ENCODE measurements at regions not wholly inside any gene's neighbourhood (a gene's known extent, or its start where the extent isn't known, plus 50 kb on each side); places are given as distances from the start of the nearest gene placed in this dataset.

DNA sequence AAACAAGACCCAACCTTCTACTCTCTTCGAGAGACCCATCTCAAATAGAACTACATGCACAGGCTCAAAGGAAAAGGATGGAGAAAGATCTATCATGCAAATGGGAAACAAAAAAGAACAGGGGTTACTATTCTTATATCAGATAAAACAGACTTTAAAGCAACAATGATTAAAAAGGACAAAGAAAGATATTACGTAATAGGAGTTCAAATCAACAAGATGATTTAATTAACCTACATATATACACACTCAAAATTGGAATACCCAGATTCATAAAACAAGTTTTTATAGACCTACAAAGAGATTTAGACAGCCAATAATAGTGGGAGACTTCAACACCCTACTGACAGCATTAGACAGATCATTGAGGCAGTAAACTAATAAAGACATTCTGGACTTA is 536.6 kb upstream of the RAG2 start:
- H3K9me2 ChIP-seq (ENCODE audit: insufficient read depth, low read length), result no peaks in the 10 kb centered on the region
- H3K9me3 ChIP-seq (ENCODE audit: low read length), result no peaks in the 10 kb centered on the region
- intact Hi-C loops (cut with micrococcal nuclease; ENCODE audit: unreplicated experiment), result no loop called here
- no TSS peak for BruUV-seq (replicated peaks)
- H3K4me3 ChIP-seq (ENCODE audit: low read depth, low read length, poor library complexity, severe bottlenecking), result no peak overlapping the region
- no peak overlapping the region for H3K27ac ChIP-seq (ENCODE audit: low read depth, low read length, poor library complexity, severe bottlenecking)
- H4K20me1 ChIP-seq (ENCODE audit: insufficient read depth, low read length), result no peaks in the 10 kb centered on the region
- no peaks in the 10 kb centered on the region for H3K36me3 ChIP-seq (ENCODE audit: insufficient read depth, low read length)
- DNase-seq (ENCODE audit: low spot score), result no peak
- no peaks in the 10 kb centered on the region for H3K4me1 ChIP-seq (ENCODE audit: insufficient read depth, low read length, poor library complexity, severe bottlenecking)
- no peaks in the 10 kb centered on the region for H3K79me2 ChIP-seq (ENCODE audit: insufficient read depth, low read depth, low read length)
- no peak overlapping the region for H3K4me2 ChIP-seq (ENCODE audit: low read length)
- TF ChIP-seq, protein P1, sequence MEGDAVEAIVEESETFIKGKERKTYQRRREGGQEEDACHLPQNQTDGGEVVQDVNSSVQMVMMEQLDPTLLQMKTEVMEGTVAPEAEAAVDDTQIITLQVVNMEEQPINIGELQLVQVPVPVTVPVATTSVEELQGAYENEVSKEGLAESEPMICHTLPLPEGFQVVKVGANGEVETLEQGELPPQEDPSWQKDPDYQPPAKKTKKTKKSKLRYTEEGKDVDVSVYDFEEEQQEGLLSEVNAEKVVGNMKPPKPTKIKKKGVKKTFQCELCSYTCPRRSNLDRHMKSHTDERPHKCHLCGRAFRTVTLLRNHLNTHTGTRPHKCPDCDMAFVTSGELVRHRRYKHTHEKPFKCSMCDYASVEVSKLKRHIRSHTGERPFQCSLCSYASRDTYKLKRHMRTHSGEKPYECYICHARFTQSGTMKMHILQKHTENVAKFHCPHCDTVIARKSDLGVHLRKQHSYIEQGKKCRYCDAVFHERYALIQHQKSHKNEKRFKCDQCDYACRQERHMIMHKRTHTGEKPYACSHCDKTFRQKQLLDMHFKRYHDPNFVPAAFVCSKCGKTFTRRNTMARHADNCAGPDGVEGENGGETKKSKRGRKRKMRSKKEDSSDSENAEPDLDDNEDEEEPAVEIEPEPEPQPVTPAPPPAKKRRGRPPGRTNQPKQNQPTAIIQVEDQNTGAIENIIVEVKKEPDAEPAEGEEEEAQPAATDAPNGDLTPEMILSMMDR (conservative IDR thresholded peaks at IDR 0.05; ENCODE audit: low read length), result no peak
- TF ChIP-seq EZH2phosphoT487 (IDR thresholded peaks at IDR 0.05; ENCODE audit: borderline replicate concordance, low read depth, low read length), result no peak
- H2AFZ ChIP-seq (ENCODE audit: low read length), result no peak overlapping the region
- CTCF ChIA-PET (ENCODE audit: unreplicated experiment), result no interaction called here
- POLR2A ChIA-PET, result interaction anchor here (0.6 to 1.0 kb wide), 2 partner anchors 38 to 101 kb away, joined by 3 to 4 read pairs; no protein-coding TSS in a partner anchor

DNA sequence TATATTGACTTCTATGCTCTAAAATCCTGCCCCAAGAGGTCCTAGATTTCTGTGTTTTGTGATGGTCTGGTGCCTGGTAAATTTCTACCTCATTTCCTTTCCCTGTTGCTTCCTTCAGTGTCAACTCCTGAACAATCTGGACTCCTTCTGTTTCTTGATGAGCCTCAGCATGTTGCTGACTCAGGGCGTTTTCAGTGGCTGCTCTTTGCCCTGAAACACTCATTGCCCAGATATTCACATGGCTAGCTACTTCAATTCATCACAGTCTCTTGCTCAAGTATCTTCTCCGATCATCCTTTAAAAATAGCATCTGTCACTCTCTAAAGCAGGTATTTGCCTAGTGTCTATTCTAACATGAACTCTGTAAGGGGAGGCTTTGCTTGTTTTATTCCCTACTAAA is 526.3 kb upstream of the RAG2 start:
- ChIA-PET POLR2A (no interaction called here), CTCF (ENCODE audit: unreplicated experiment) (no interaction called here)
- intact Hi-C loops (cut with micrococcal nuclease; ENCODE audit: unreplicated experiment), result no loop called here
- no peak overlapping the region for H2AFZ ChIP-seq (ENCODE audit: low read length)
- TF ChIP-seq, protein P1 (conservative IDR thresholded peaks at IDR 0.05; ENCODE audit: low read length), result no peak
- TF ChIP-seq EZH2phosphoT487 (IDR thresholded peaks at IDR 0.05; ENCODE audit: borderline replicate concordance, low read depth, low read length), result no peak
- H3K27ac ChIP-seq (ENCODE audit: low read depth, low read length, poor library complexity, severe bottlenecking), result no peak overlapping the region
- no peaks in the 10 kb centered on the region for H3K9me3 ChIP-seq (ENCODE audit: low read length)
- H3K4me2 ChIP-seq (ENCODE audit: low read length), result no peak overlapping the region
- no peaks in the 10 kb centered on the region for H3K36me3 ChIP-seq (ENCODE audit: insufficient read depth, low read length)
- H4K20me1 ChIP-seq (ENCODE audit: insufficient read depth, low read length), result no peaks in the 10 kb centered on the region
- H3K4me3 ChIP-seq (ENCODE audit: low read depth, low read length, poor library complexity, severe bottlenecking), result no peak overlapping the region
- no peaks in the 10 kb centered on the region for H3K9me2 ChIP-seq (ENCODE audit: insufficient read depth, low read length)
- no TSS peak for BruUV-seq (replicated peaks)
- DNase-seq (ENCODE audit: low spot score), result no peak
- no peaks in the 10 kb centered on the region for H3K4me1 ChIP-seq (ENCODE audit: insufficient read depth, low read length, poor library complexity, severe bottlenecking)
- no peaks in the 10 kb centered on the region for H3K79me2 ChIP-seq (ENCODE audit: insufficient read depth, low read depth, low read length)

GRCh38 chr11:37115963-37116362 is 517.9 kb upstream of the RAG2 start:
- no peak overlapping the region for H3K4me2 ChIP-seq (ENCODE audit: low read length)
- no TSS peak for BruUV-seq (replicated peaks)
- H3K36me3 ChIP-seq (ENCODE audit: insufficient read depth, low read length), result no peaks in the 10 kb centered on the region
- POLR2A ChIA-PET, result no interaction called here
- no peak overlapping the region for H2AFZ ChIP-seq (ENCODE audit: low read length)
- H3K27ac ChIP-seq (ENCODE audit: low read depth, low read length, poor library complexity, severe bottlenecking), result no peak overlapping the region
- CTCF ChIA-PET (ENCODE audit: unreplicated experiment), result no interaction called here
- no peaks in the 10 kb centered on the region for H3K9me3 ChIP-seq (ENCODE audit: low read length)
- no peaks in the 10 kb centered on the region for H3K79me2 ChIP-seq (ENCODE audit: insufficient read depth, low read depth, low read length)
- no peaks in the 10 kb centered on the region for H3K9me2 ChIP-seq (ENCODE audit: insufficient read depth, low read length)
- TF ChIP-seq EZH2phosphoT487 (IDR thresholded peaks at IDR 0.05; ENCODE audit: borderline replicate concordance, low read depth, low read length), result no peak
- TF ChIP-seq, protein P1 (conservative IDR thresholded peaks at IDR 0.05; ENCODE audit: low read length), result no peak
- no peak overlapping the region for H3K4me3 ChIP-seq (ENCODE audit: low read depth, low read length, poor library complexity, severe bottlenecking)
- no peaks in the 10 kb centered on the region for H4K20me1 ChIP-seq (ENCODE audit: insufficient read depth, low read length)
- no peaks in the 10 kb centered on the region for H3K4me1 ChIP-seq (ENCODE audit: insufficient read depth, low read length, poor library complexity, severe bottlenecking)
- intact Hi-C loops (cut with micrococcal nuclease; ENCODE audit: unreplicated experiment), result no loop called here
- DNase-seq (ENCODE audit: low spot score), result no peak

Measured in OCI-LY7 (cell line).